ENCODE measurements at regions not wholly inside any gene's neighbourhood (a gene's known extent, or its start where the extent isn't known, plus 50 kb on each side); places are given as distances from the start of the nearest gene placed in this dataset.

DNA sequence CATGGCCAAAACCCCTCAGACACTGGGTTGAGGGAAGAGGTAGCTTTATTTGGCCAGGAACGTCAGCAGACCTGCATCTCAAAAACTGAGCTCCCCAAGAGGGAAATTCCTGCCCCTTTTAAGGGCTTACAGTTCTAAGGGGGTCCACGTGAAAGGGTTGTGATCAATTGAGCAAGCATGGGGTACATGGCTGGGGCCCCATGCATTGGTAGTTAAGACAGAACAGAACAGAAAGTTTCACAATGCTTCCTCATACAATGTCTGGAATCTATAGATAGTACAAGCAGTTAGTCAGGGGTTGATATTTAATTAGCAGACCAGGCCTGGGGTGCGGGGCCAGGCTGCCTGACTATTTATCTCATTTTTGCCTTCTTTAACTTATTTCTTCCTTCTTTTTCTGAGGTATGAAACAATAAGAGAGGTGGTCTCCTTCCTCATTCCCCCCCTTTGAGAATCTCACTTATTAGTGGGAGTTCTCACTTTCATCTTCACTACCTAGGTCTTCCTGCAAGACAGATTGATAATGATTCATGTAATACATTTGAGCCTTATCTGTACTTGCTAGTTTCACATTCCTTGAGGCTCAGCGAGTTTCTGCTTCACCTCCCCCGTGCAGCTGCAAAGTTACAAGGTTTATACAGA, 84.8 kb downstream of the SLC25A15 start:
- H3K4me1 Mint-ChIP-seq, result no peaks in the 10 kb centered on the region
- Histone ChIP-seq H2BK120ac (ENCODE audit: low read depth, low read length, poor library complexity, severe bottlenecking) (no peak overlapping the region), H3K79me2 (ENCODE audit: insufficient read depth, low read length) (no peaks in the 10 kb centered on the region), H3K56ac (ENCODE audit: insufficient read length, low read depth, low read length) (no peak overlapping the region), H3K79me1 (ENCODE audit: insufficient read depth, low read depth, low read length, poor library complexity, severe bottlenecking) (no peaks in the 10 kb centered on the region), H4K20me1 (ENCODE audit: control insufficient read depth, insufficient read depth, insufficient read length) (no peaks in the 10 kb centered on the region), H3K23me2 (ENCODE audit: insufficient read length, low read depth, low read length, poor library complexity, severe bottlenecking) (no peaks in the 10 kb centered on the region), H3K27me3 (ENCODE audit: insufficient read depth, low read length) (no peaks in the 10 kb centered on the region), H4K5ac (ENCODE audit: insufficient read length, low read depth, low read length) (no peak overlapping the region), H3K14ac (ENCODE audit: insufficient read depth, low read length) (no peak overlapping the region), H4K91ac (ENCODE audit: insufficient read length, low read depth, low read length) (no peak overlapping the region), H3K9me3 (ENCODE audit: control insufficient read depth, low read depth, low read length) (peaks cover 25% of the 10 kb centered on the region), H3K23ac (ENCODE audit: insufficient read length, low read depth, low read length) (no peak overlapping the region), H3K18ac (ENCODE audit: insufficient read length, low read depth, low read length) (no peak overlapping the region), H2BK5ac (ENCODE audit: insufficient read length, low read length) (no peak overlapping the region), H3K4ac (ENCODE audit: low read depth, low read length) (no peak overlapping the region), H3K9ac (ENCODE audit: extremely low read depth, insufficient read length, low read length) (no peak overlapping the region), H2BK12ac (ENCODE audit: insufficient read length, low read depth, low read length) (no peak overlapping the region), H3T11ph (ENCODE audit: low read length) (no peak overlapping the region), H4K8ac (replicated peaks; ENCODE audit: insufficient read length, low read depth, low read length) (no peak overlapping the region), H2BK15ac (ENCODE audit: low read depth, low read length) (no peak overlapping the region), H2BK20ac (ENCODE audit: low read depth, low read length, poor library complexity, severe bottlenecking) (no peak overlapping the region), H2AK5ac (ENCODE audit: insufficient read length, low read length) (no peak overlapping the region), H3K4me1 (ENCODE audit: insufficient read depth, low read length) (no peaks in the 10 kb centered on the region), H3K27ac (ENCODE audit: insufficient read length, low read depth, low read length) (no peak overlapping the region), H2AFZ (ENCODE audit: low read length) (no peak overlapping the region), H3K4me2 (ENCODE audit: insufficient read depth, insufficient read length, low read length) (no peak overlapping the region)
- H3K27ac Mint-ChIP-seq, result no peak overlapping the region
- no peak overlapping the region for H3K4me3 Mint-ChIP-seq
- TF ChIP-seq, protein P1, sequence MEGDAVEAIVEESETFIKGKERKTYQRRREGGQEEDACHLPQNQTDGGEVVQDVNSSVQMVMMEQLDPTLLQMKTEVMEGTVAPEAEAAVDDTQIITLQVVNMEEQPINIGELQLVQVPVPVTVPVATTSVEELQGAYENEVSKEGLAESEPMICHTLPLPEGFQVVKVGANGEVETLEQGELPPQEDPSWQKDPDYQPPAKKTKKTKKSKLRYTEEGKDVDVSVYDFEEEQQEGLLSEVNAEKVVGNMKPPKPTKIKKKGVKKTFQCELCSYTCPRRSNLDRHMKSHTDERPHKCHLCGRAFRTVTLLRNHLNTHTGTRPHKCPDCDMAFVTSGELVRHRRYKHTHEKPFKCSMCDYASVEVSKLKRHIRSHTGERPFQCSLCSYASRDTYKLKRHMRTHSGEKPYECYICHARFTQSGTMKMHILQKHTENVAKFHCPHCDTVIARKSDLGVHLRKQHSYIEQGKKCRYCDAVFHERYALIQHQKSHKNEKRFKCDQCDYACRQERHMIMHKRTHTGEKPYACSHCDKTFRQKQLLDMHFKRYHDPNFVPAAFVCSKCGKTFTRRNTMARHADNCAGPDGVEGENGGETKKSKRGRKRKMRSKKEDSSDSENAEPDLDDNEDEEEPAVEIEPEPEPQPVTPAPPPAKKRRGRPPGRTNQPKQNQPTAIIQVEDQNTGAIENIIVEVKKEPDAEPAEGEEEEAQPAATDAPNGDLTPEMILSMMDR (conservative IDR thresholded peaks at IDR 0.05), result no peak
- no peak for DNase-seq
- no CpG with 5 or more reads among the region's 5 CpGs for WGBS (ENCODE audit: extremely low coverage, insufficient read length, low lambda C conversion rate)
- H3K27me3 Mint-ChIP-seq (ENCODE audit: low read depth), result peaks cover 2% of the 10 kb centered on the region; the same call in 1 of the 2 replicates
- H3K9me3 Mint-ChIP-seq, result peaks cover 47 to 50% of the 10 kb centered on the region in 2 experiments
- H3K36me3 Mint-ChIP-seq (ENCODE audit: insufficient read depth in 1 of 3, low read depth in 3 of 3), result peaks cover 35 to 53% (median 52%) of the 10 kb centered on the region in 3 experiments

All from H9 (cell line).